ENCODE measurements at regions not wholly inside any gene's neighbourhood (a gene's known extent, or its start where the extent isn't known, plus 50 kb on each side); places are given as distances from the start of the nearest gene placed in this dataset.

GRCh38 chr19:7418596-7418995, 69.9 kb downstream of the ARHGEF18 start:
- CTCF ChIA-PET, result no interaction called here
- no peak for TF ChIP-seq CTCF (IDR thresholded peaks at IDR 0.05; ENCODE audit: unreplicated experiment)
- Mint-ChIP-seq H3K4me3 (ENCODE audit: low read depth, unreplicated experiment) (no peak overlapping the region), H3K27ac (ENCODE audit: unreplicated experiment) (no peak overlapping the region), H3K27me3 (ENCODE audit: unreplicated experiment) (no peaks in the 10 kb centered on the region), H3K9me3 (ENCODE audit: low read depth, unreplicated experiment) (no peaks in the 10 kb centered on the region), H3K36me3 (ENCODE audit: insufficient read depth, unreplicated experiment) (peaks cover 22% of the 10 kb centered on the region), H3K4me1 (ENCODE audit: low read depth, unreplicated experiment) (peaks cover 16% of the 10 kb centered on the region)
- DNase-seq, result no peak
- intact Hi-C loops (cut with micrococcal nuclease; ENCODE audit: unreplicated experiment), result no loop called here
- BruUV-seq (replicated peaks), result no TSS peak

- Mint-ChIP-seq H3K27ac (ENCODE audit: unreplicated experiment) (no peak overlapping the region), H3K36me3 (ENCODE audit: insufficient read depth, unreplicated experiment) (peaks cover 22% of the 10 kb centered on the region), H3K4me1 (ENCODE audit: low read depth, unreplicated experiment) (peaks cover 16% of the 10 kb centered on the region), H3K9me3 (ENCODE audit: low read depth, unreplicated experiment) (no peaks in the 10 kb centered on the region), H3K27me3 (ENCODE audit: unreplicated experiment) (no peaks in the 10 kb centered on the region), H3K4me3 (ENCODE audit: low read depth, unreplicated experiment) (no peak overlapping the region)
- no TSS peak for BruUV-seq (replicated peaks)
- no peak for DNase-seq
- CTCF ChIA-PET, result no interaction called here
- no peak for TF ChIP-seq CTCF (IDR thresholded peaks at IDR 0.05; ENCODE audit: unreplicated experiment)
- intact Hi-C loops (cut with micrococcal nuclease; ENCODE audit: unreplicated experiment), result no loop called here
These were observed 69.7 kb downstream of the PEX11G start for GRCh38 chr19:7419153-7419552.

GRCh38 chr19:7419777-7420439, 68.9 kb downstream of the PEX11G start:
- no peak for TF ChIP-seq CTCF (IDR thresholded peaks at IDR 0.05; ENCODE audit: unreplicated experiment)
- no peak overlapping the region for H3K4me3 Mint-ChIP-seq (ENCODE audit: low read depth, unreplicated experiment)
- DNase-seq, result no peak
- intact Hi-C loops (cut with micrococcal nuclease; ENCODE audit: unreplicated experiment), result no loop called here
- H3K27me3 Mint-ChIP-seq (ENCODE audit: unreplicated experiment), result no peaks in the 10 kb centered on the region
- H3K9me3 Mint-ChIP-seq (ENCODE audit: low read depth, unreplicated experiment), result no peaks in the 10 kb centered on the region
- peaks cover 16% of the 10 kb centered on the region for H3K4me1 Mint-ChIP-seq (ENCODE audit: low read depth, unreplicated experiment)
- H3K27ac Mint-ChIP-seq (ENCODE audit: unreplicated experiment), result no peak overlapping the region
- CTCF ChIA-PET, result no interaction called here
- H3K36me3 Mint-ChIP-seq (ENCODE audit: insufficient read depth, unreplicated experiment), result peaks cover 22% of the 10 kb centered on the region
- no TSS peak for BruUV-seq (replicated peaks)

DNA sequence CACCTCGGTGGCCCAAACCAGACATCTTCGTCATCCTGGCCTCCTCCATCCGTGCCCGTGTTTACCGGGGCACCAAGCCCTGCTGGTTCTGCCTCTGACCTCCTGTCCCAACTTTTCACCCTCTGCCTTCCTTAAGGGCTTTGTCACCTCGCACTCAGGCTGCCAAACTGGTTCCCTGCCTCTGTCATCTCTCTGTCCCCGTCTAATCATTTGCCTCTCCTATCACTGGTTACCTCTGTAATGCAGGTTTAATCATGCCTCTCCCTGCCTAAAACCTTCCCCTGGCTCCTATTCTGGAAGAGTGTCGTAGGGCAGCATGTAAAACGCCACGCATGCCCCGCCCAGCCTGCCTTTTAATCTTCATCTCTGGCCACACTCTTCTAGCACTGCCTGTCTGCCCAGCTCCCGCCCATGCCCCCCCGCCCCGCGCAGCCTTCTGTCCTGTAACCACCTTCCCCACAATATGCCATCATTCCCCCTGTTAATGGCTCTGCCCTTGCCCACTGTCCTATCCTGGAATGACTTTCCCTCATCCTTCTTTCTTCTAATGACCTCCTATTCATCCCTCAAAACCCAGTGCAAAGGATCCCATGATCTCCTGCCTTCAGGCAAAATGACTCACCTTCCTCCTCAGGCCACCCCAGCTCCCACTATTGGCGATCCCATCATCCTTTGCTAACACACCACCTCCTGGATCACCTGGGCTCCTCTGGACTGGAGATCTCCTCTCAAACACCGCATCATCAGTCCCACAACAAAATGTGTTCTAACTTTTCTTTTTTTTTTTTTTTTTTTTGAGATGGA, 66.7 kb downstream of the PEX11G start:
- peak overlapping the region; percentile 89 for H3K27ac Mint-ChIP-seq (ENCODE audit: unreplicated experiment)
- CTCF ChIA-PET, result interaction anchor here (0.6 kb wide), 1 partner anchor 615 kb away, joined by 3 read pairs; no protein-coding TSS in a partner anchor

More for the DNA sequence above, 66.7 kb downstream of the PEX11G start:
- no peak for TF ChIP-seq CTCF (IDR thresholded peaks at IDR 0.05; ENCODE audit: unreplicated experiment)
- Mint-ChIP-seq H3K27me3 (ENCODE audit: unreplicated experiment) (no peaks in the 10 kb centered on the region), H3K4me3 (ENCODE audit: low read depth, unreplicated experiment) (peak overlapping the region; percentile 51), H3K36me3 (ENCODE audit: insufficient read depth, unreplicated experiment) (peaks cover 17% of the 10 kb centered on the region), H3K9me3 (ENCODE audit: low read depth, unreplicated experiment) (no peaks in the 10 kb centered on the region), H3K4me1 (ENCODE audit: low read depth, unreplicated experiment) (peaks cover 16% of the 10 kb centered on the region)
- peak; percentile 45 for DNase-seq
- no TSS peak for BruUV-seq (replicated peaks)
- intact Hi-C loops (cut with micrococcal nuclease; ENCODE audit: unreplicated experiment), result no loop called here
